RCC 7860 (cell line): ENCODE measurements at regions not wholly inside any gene's neighbourhood (a gene's known extent, or its start where the extent isn't known, plus 50 kb on each side); places are given as distances from the start of the nearest gene placed in this dataset.
"Not testable (repeated sequence)": the region's sequence is repeated elsewhere in the genome, so short reads cannot be mapped to it uniquely, and the experiment has no call there.

Experiments used
- DNase-seq: peaks from one replicate; pipeline ENCODE4 v3.0.0-alpha.2; 2015; ENCODE audit warnings: low spot score
- FAIRE-seq: peaks from 2 replicates; lab custom pipeline; 2012; peaks lifted over from hg19 to GRCh38; lab: Jason Lieb, UNC

DNA sequence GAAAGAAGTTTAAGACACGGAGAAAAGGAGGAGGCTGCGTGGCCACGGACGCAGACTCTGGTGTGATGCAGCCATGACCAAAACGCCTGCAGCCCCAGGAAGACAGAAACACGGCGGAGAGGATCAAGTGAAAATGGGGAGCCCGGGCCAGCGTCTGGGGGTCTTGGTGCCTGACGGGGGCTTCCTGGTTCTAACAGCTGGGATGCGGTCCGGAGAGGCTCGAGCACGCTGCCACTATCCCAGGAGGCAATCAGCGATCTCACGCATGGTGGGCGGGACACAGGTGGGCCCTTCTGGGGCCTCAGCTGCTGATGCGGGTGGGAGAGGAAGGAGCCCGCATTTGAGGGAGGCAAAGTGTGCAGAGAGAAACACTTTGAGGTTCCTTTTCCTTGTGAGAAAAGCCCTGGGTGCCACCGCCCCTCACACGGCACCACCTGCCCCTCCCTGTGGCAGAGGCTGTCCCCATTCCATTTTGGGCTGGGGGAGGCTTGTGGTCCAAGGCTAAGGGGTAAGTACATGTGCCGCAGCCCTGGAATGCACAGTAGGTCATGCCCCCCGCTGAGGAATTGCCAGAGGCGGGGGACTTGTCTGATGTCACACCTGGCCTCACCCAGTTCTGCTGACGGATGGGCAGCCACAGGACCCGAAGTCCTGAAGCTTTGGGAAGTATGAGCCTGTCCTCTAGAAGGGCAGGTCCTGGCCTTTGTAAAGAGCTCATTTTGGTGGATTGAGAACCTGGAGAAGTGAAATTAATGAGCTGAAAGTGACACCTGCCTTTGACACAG, 121.7 kb upstream of the ZNF469 start:
- DNase-seq, FAIRE-seq: not testable (repeated sequence)

- not testable (repeated sequence) for DNase-seq, FAIRE-seq
Observed at GRCh38 chr16:88261814-88262605, 120.7 kb upstream of the ZNF469 start.

DNA sequence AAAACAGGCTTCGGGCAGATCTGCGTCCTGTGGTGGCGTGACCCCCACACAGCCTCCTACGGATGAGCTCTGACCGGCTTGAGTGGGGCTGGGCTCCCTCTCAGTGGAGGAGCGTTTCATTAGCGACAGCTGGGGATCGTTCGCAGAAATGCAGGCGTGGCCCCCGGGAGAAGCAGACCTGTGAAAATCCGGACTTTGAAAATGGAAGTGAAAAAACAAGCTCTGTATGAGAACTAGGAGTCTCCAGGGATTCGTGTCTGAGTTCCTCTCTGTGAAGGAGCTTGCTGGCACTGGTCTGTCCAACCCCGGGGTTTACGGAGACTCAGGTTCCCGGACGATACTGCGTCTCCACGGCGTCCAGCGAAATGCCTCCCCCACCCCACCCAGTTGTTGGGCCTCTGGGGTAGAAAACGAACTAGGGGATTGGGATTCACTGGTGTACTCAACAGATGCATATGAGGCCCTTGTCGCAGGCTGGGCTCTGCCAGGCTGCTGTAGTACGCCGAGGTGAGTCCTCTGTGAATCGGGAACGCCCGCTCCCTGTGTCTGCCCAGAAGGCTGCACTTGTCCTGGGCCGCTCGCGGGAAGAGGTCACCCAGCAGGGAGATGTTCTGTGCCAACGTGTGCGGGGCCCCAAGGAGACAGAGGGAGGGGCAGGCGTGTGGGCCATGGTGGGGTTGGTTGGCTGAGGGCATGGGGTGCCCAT, 119.7 kb upstream of the ZNF469 start:
- FAIRE-seq, DNase-seq: not testable (repeated sequence)

DNA sequence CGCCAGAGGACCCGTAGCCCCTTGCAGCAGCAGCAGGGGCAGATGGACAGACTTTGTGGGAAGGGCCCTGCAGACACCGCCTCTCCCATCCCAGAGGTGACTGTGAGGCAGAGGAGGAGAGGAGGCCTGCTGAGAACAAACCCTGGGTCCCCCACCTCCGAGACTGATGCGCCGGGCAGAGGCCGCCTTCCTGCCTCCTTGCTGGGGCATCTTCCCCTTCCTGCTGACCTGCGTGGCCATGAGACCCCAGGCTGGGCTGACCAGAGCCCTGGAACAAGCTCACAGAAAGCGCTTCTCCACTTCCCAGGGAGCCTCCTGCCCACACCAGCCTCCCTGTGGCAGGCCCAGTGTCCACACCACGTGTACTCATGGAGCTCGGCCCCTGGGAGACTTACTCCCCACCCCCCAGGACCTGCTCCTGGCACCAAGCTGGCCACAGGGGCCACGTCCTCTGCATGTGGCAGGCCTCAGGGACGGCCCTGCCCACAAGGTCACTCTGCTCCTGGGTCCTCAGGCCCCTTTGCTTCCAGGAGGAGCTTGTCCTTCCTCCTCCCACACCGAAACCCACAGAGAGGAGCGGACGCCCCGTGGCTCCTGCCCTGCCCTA, 119.0 kb upstream of the ZNF469 start:
- FAIRE-seq, DNase-seq: not testable (repeated sequence)

DNA sequence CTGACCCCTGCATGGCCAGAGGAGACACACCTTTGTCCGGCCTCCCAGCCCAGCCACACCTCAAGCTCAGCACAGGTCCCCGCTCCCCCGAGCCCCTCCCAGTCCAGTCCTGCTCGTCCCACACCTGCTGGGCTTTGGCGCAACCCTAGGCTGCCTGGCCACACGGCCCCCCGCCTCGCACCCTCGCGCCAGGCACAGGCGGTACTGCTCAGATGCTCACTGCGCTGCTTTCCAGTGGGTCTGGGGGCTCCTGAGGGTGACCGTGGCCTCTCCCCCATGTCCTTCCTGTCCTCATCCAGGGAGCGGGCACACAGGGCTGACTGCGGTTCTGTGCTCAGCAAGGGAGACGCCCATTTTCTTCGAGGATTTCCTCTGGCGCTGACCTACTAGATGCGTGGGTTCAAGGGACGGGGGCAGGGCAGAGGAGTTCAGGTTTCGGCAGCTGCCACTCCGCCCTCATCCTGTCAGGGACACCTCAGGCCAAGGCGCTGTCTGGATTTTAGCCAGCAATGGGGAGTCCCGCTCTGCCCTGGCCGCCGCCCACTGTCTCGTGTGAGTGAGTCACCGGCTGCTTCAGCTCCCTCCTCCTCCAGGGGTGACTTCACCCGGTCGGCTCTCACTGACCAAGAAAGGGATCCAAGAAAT, 118.0 kb upstream of the ZNF469 start:
- peak; percentile 93 for DNase-seq
- FAIRE-seq: peak; percentile 93

- FAIRE-seq, DNase-seq: not testable (repeated sequence)
Observed at GRCh38 chr16:88265286-88265938, 117.3 kb upstream of the ZNF469 start.

DNA sequence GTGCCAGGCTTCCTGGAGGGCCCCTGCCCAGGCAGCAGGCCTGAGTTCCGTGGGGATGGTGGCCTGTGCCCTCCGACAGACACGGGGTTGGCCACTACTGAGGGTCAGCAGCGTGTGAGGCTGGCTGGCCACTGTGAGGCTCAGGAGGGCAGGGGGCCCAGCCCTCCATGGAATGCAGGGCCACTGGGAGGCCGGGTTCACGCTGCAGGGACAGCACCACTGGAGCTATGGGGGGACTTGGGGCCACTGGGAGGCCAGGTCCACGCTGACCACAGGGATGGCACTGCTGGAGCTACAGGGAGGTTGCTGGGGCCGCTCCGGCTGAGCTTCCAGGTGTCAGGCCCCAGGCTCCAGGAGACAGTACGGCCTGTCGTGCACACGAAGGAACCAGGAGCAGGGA, 116.7 kb upstream of the ZNF469 start:
- FAIRE-seq: not testable (repeated sequence)

DNA sequence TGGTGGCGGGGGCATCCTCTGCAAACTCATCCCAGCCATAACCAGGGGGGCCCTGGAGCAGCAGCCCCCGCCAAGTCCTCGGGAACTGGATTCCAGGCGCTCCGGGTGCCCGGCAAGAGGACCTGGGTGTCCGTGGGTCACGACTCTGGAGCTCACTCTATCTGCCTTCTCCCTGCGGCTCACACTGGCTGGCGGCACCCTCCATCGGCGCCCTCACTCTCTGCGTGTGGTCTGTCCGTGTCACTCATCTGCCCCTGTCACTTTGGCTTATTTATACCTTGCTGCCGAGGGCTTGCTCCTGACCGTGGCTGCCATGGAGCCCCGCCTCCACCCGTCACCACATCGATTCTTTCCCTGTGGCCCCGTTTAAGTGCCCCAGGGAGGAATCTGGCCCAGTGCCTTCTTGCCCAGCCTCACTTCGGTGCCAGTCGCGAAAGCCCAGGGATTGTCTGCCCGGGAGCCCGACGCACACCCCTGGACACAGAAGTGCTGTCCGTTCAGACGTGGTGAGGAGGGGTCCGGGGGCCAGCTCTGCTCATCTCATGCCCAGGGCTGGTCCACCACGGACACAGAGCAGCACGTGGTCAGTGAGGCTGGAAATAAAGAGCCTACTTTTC, 115.7 kb upstream of the ZNF469 start:
- not testable (repeated sequence) for FAIRE-seq, DNase-seq

More for the DNA sequence above, 116.7 kb upstream of the ZNF469 start:
- not testable (repeated sequence) for DNase-seq

GRCh38 chr16:88268186-88268970, 114.4 kb upstream of the ZNF469 start:
- FAIRE-seq, DNase-seq: not testable (repeated sequence)

- DNase-seq, FAIRE-seq: not testable (repeated sequence)
Observed at GRCh38 chr16:88270171-88270790, 112.5 kb upstream of the ZNF469 start.

DNA sequence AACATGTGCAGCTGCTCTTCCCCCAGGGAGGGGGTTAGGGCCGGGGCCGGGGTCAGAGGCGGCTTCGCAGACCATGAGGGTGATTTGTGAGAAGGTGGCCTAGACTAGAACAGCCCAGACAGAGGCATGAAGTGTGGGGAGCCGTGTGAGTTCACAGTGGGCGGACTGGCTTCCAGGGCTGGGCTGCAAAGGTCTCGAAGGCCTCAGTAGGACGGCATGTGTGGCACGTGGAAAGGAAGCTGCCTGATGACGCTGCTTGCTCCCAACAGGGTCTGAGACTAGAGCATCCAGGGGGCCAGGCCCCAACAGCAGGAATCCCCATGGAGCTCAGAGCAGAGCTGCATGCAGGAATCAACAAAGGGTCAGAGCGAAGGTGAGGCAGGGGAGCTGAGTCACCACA, 111.5 kb upstream of the ZNF469 start:
- DNase-seq, FAIRE-seq: not testable (repeated sequence)

DNA sequence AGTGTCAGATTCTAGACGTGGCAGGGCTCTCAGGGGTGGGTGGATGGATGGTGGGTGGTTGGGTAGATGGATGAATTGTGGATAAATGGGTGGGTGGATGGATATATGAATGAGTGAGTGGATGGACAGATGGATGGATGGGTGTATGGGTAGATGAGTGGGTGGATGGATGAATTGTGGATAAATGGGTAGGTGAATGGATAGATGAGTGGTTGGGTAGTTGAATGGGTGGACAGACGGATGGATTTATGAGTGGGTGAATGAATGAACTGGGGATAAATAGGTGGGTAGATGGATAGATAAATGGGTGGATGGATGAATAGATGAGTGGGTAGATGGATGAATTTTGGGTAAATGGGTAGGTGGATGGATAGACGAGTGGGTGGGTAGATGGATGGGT, 111.0 kb upstream of the ZNF469 start:
- not testable (repeated sequence) for DNase-seq, FAIRE-seq

- DNase-seq, FAIRE-seq: not testable (repeated sequence)
Observed at GRCh38 chr16:88272437-88272836, 110.3 kb upstream of the ZNF469 start.

DNA sequence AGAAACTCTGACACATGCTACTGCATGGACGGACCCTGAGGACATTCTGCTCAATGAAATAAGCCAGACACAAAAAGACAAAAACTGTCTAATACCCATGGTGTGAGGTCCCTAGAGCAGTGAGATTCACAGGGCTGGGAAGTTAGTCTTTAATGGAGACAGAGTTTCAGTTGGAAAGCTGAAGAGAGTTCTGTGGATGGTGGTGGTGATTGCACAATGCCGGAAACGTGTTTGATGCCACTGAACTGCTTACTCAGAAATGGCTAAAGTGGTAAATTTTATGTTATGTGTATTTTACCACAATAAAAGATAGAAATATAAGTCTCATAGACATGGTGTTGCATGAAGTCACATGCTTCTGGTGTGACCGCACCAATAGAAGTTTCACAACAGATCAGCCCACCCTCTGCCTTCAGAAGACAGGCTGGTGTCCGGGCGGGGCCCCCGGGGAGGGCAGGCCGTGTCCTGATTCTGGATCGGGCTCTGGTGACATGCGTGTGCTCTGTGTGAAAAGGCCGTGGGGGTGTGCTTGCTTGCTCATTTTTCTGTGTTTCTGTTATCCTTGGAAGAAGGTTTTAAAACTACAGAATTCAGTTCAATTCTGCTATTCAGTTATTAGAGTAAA, 108.5 kb upstream of the ZNF469 start:
- DNase-seq, FAIRE-seq: not testable (repeated sequence)

- DNase-seq (no peak), FAIRE-seq (no peak)
Observed at GRCh38 chr16:88274847-88275246, 107.9 kb upstream of the ZNF469 start.

DNA sequence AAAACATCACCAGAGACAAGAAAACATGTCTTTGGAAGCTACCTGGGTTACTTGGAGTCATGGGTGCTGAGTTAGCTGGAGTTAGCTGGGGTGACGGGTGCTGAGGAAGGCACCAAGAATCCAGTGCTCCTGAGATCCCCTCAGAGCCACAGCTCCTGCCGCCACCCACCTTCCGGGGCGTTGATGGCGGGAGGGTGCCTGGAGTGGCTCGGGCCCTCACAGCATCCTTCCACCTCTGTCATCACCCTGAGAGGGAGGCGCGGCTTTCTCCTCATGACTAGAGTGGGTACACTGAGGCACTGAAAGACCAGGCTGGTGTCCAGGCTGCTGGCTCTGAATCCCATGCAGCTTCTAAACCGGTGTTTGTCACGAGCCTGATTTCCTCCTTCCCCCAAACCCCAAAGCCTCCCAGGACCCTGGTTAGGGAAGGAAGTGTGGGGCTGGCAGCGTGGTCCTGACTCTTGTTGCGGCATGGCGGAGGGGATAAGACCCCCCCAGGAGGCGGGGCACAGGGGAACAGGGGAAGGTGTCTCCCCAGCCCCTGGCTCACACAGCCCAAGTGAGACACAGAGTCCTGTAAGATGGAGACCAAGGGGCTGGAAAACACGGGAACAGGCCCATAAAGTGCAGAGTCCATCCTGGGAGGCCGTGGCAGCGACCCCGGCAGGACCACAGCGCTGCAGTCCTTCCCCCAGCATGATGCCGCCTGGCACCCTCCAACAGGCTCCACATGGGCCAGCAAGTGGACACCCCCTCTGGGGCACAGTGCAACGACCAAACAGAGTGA, 107.2 kb upstream of the ZNF469 start:
- not testable (repeated sequence) for FAIRE-seq, DNase-seq
